H1 (cell line): ENCODE measurements at regions not wholly inside any gene's neighbourhood (a gene's known extent, or its start where the extent isn't known, plus 50 kb on each side); places are given as distances from the start of the nearest gene placed in this dataset.

ENCODE experiments used
- CHD7 ChIP-seq: fragments of 300-600 bp; sonication (generic); IDR thresholded peaks from 2 replicates; pipeline ENCODE4 v1.7.1; 2012; ENCODE audit warnings: low read length, moderate library complexity, mild to moderate bottlenecking, inconsistent platforms; ENCODE audit not compliant: insufficient replicate concordance
- JUN ChIP-seq: IDR thresholded peaks from 2 replicates; pipeline ENCODE4 v1.6.1; 2011; ENCODE audit warnings: low read depth, mild to moderate bottlenecking, improper control_type of control experiment, low read length
- RAD21 ChIP-seq, 2 experiments: IDR thresholded peaks in 1 of 2; conservative IDR thresholded peaks in 1 of 2; 2 replicates each; pipeline ENCODE4 v1.6.1; 2011; ENCODE audit warnings: low read depth in 2 of 2, low read length in 2 of 2, improper control_type of control experiment in 1 of 2, inconsistent platforms in 1 of 2, mild to moderate bottlenecking in 1 of 2, moderate library complexity in 1 of 2
- TEAD4 ChIP-seq: IDR thresholded peaks from 2 replicates; pipeline ENCODE4 v1.6.1; 2012; ENCODE audit warnings: low read depth, low read length, inconsistent platforms, mixed read lengths

GRCh38 chr3:132912416-132912753 is 125.8 kb upstream of the TMEM108 start (continued):
- TF ChIP-seq JUN (no peak), RAD21 (IDR thresholded peaks at IDR 0.05 in 1 of 2, conservative IDR thresholded peaks at IDR 0.05 in 1 of 2; ENCODE audit: low read depth in 2 of 2, low read length in 2 of 2) (no peak), CHD7 (no peak), TEAD4 (no peak)
